HG02973 (cell line): ENCODE measurements at regions not wholly inside any gene's neighbourhood (a gene's known extent, or its start where the extent isn't known, plus 50 kb on each side); places are given as distances from the start of the nearest gene placed in this dataset.
"Not testable (repeated sequence)": the region's sequence is repeated elsewhere in the genome, so short reads cannot be mapped to it uniquely, and the experiment has no call there.

ENCODE experiments used
- ATAC-seq: cut with Tn5 transposase; IDR thresholded peaks from one replicate; pipeline ENCODE4 v1.9.1; 2021; ENCODE audit warnings: moderate library complexity; ENCODE audit not compliant: unreplicated experiment

- no peak for ATAC-seq
Observed at GRCh38 chr11:97905101-97905500, 1115.6 kb upstream of the CNTN5 start.

- no peak for ATAC-seq
Observed at GRCh38 chr11:97905671-97906070, 1115.1 kb upstream of the CNTN5 start.

DNA sequence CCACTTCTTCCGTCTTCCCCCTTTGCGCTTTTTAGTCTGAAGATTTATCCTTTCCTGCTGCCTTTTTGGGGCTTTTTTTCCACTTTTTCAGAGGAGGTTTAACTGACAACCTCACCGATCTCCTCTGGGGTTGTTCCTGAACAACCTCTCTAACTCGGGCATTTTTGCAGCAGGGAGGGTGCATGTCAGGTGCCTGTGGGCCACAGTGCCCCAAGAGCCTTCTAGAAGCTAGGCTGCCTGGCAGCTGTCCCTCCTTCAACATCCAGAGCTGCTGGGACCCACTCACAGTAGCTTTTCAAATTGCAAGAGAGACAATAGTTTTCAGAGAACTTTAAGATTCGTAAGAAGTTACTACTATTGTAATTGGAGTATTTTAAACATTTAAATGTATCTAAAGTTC is 1112.4 kb upstream of the CNTN5 start:
- no peak for ATAC-seq

DNA sequence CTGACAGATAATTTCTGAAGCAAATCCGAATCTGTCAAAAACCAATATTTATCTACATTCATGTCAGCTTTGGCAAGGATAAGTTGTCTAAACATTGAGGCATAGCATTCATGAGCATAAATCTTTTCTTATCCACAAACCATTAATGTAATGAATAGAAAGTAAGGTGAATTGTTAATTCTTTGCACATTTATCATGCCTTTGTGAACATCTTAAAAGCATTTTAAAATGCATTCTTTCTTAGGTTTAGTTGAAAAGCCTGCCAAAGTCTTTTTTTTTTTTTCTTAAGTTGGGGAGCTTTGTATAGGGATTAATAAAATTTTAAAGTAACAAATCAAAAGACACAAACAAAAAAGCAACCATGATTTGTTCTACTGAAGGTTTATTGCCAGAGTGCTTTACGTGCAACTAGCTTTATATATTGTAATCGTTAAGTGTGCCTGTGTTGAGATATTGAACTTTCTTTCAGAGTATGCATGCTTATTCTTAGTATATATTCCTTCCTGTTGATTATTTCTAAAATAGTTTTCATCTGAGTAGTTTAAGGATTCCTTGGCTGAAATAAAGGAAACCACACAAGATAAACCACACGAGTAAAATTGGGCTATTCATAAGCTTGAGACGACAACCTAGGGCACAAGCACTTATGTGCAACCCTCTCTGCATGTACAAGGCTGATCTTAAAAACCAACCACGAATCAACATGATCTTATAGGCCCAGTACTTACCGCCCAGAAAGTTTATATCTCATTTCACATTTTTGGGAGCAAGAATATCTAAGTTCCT is 1110.9 kb upstream of the CNTN5 start:
- ATAC-seq = no peak

GRCh38 chr11:97912629-97913028 is 1108.1 kb upstream of the CNTN5 start:
- no peak for ATAC-seq

DNA sequence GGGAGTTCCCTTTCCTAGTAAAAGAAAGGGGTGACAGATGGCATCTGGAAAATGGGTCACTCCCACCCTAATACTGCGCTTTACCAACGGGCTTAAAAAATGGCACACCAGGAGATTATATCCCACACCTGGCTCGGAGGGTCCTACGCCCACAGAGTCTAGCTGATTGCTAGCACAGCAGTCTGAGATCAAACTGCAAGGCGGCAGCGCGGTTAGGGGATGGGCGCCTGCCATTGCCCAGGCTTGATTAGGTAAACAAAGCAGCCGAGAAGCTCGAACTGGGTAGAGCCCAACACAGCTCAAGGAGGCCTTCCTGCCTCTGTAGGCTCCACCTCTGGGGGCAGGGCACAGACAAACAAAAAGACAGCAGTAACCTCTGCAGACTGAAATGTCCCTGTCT is 1097.8 kb upstream of the CNTN5 start:
- ATAC-seq = not testable (repeated sequence)

- ATAC-seq = no peak
Observed at GRCh38 chr11:97934572-97935208, 1086.1 kb upstream of the CNTN5 start.

- ATAC-seq = no peak
Observed at GRCh38 chr11:97937501-97937900, 1083.2 kb upstream of the CNTN5 start.

- no peak for ATAC-seq
Observed at GRCh38 chr11:97938789-97939188, 1082.0 kb upstream of the CNTN5 start.

GRCh38 chr11:97943493-97943892 is 1077.3 kb upstream of the CNTN5 start:
- no peak for ATAC-seq

- ATAC-seq = no peak
Observed at GRCh38 chr11:97948793-97949192, 1072.0 kb upstream of the CNTN5 start.

DNA sequence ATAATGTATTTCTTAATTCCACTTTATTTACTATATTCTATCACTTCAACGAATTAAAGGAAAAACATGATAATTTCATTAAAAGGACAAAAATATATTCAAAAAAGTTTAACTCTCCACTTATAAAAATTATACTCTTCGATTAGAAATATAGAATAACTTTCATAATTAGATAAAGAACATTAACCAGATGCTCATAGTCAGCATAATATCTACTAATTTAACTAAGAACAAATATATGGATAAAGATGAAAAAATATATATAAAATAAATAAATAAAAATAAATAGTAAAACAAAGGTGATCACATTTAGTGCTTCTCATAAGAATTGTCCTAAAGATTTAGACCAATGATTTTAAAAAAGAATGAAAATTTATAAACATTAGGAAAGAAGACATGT is 1065.2 kb upstream of the CNTN5 start:
- no peak for ATAC-seq

- ATAC-seq = no peak
Observed at GRCh38 chr11:97956904-97957303, 1063.8 kb upstream of the CNTN5 start.

- ATAC-seq = no peak
Observed at GRCh38 chr11:97961431-97961830, 1059.3 kb upstream of the CNTN5 start.

DNA sequence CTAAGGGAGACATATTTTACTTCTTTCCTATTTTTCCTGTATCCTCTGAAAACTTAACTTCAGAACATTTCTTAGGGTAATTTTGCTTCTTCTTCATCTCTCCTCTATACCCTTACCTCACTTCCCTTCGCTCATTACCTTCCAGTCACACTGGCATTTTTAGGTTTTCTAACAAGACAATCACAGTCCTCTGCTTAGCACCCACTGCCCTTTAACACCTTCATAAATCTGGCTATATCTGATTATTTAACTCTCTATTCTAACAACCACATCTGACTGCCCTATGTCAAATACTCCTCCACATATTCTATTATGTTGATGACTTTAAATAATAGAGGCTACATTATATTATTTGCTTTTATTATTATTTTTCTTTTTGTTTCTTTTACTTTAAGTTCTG is 1058.0 kb upstream of the CNTN5 start:
- no peak for ATAC-seq

- no peak for ATAC-seq
Observed at GRCh38 chr11:97963528-97964331, 1057.0 kb upstream of the CNTN5 start.

DNA sequence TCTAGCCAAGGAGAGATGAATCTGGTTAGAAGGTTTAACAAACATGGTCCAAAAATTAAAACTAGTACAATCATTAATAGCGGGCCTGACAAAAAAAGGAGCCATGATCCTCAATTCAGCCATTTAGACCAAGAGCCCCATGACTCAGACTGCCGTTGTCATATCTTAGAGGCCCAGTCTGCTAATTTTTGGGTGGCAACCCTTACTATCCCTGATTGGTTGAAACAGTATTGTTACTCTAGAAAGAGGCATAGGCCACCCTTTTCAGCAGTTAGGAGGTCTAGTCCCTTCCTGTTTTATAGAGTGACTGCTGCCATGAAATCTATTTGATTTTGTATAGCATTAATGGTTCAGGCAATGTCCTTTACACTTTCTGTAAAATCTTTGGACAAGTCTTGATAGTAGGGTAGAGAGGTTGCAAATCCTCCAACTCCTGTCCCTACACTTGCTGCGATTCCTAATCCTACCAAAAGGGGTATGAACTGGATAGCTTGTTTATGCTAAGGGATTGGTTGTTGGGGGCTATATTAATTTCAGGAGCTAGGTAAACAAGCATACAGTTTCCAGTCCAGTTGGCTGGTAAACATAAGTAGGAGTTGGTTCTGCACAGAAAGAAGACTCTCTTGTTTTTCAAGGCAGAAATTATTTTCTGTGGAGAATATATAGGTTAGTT is 1056.3 kb upstream of the CNTN5 start:
- ATAC-seq = no peak

DNA sequence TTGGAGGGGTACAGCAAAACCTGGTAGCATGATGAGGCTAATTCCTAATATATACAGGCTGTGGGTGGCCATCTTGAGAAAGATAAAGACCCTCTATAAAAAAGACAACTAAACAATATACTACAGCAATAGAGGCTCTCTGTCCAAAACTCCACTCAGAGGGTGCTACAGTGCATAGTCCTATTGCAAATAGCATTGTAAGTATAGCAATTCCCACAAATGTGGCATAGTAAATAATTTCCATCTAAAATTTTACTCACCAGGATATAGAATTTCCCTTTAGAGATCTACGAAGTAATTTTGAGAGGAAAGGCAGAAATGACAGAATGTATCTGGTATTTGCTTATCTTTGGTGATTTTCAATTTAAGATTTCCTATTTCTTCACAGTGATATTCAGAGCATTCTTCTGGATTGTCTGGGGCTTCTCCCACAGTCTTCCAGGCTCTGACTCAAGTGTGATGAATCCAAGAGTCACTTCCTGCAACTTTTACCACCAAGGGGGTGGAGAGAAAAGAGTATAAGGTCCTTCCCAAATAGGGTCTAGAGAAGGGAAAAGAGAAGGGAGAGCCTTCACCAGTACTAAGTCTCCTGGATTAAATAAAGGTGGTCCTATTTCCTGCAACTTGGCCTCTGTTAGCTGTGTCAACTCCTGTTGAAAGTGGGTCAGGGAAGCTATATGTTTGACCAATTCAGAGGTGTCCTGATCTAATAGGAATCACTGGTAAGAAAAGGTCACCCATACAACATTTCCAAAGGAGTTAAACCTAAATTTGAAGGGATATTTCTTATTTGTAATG is 1054.7 kb upstream of the CNTN5 start:
- ATAC-seq = no peak

- no peak for ATAC-seq
Observed at GRCh38 chr11:97966901-97967300, 1053.8 kb upstream of the CNTN5 start.

- no peak for ATAC-seq
Observed at GRCh38 chr11:97968071-97968470, 1052.7 kb upstream of the CNTN5 start.
